ENCODE measurements at regions not wholly inside any gene's neighbourhood (a gene's known extent, or its start where the extent isn't known, plus 50 kb on each side); places are given as distances from the start of the nearest gene placed in this dataset.

DNA sequence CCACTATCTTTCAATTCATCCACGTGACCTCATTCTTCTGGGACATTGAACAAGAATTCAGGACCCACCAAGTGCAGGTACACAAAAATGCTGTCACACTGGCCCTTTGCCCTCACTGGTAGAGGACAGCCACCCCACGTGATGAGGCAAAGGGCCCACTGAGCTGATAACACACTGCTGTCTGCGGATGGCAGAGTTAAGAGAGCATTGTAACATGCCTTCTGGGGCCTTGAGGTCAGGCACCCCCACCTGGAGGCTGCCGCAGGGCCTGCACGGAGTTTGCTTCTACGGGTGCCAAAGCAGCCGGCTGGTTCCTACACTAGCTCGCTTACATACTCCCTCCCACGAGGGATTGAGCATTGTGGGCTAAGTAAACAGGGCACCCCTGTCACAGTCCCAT lies 101.0 kb downstream of the LRIG3 start:
- TF ChIP-seq, protein P1, sequence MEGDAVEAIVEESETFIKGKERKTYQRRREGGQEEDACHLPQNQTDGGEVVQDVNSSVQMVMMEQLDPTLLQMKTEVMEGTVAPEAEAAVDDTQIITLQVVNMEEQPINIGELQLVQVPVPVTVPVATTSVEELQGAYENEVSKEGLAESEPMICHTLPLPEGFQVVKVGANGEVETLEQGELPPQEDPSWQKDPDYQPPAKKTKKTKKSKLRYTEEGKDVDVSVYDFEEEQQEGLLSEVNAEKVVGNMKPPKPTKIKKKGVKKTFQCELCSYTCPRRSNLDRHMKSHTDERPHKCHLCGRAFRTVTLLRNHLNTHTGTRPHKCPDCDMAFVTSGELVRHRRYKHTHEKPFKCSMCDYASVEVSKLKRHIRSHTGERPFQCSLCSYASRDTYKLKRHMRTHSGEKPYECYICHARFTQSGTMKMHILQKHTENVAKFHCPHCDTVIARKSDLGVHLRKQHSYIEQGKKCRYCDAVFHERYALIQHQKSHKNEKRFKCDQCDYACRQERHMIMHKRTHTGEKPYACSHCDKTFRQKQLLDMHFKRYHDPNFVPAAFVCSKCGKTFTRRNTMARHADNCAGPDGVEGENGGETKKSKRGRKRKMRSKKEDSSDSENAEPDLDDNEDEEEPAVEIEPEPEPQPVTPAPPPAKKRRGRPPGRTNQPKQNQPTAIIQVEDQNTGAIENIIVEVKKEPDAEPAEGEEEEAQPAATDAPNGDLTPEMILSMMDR (IDR thresholded peaks at IDR 0.05; ENCODE audit: low read depth, low read length) = no peak
- TF ChIP-seq EZH2phosphoT487 (IDR thresholded peaks at IDR 0.05; ENCODE audit: low read depth) = no peak
